ENCODE measurements at regions not wholly inside any gene's neighbourhood (a gene's known extent, or its start where the extent isn't known, plus 50 kb on each side); places are given as distances from the start of the nearest gene placed in this dataset.
A peak's percentile ranks its signal among the peaks of the same experiment; 100 is the strongest.
"Not testable (repeated sequence)": the region's sequence is repeated elsewhere in the genome, so short reads cannot be mapped to it uniquely, and the experiment has no call there.

- in situ Hi-C loops (cut with HindIII; ENCODE audit: low sequenced_read_pairs) = no loop called here
- no peak for DNase-seq (ENCODE audit: low spot score)
Observed at GRCh38 chr5:97554977-97555643, 372.1 kb upstream of the RIOK2 start.

DNA sequence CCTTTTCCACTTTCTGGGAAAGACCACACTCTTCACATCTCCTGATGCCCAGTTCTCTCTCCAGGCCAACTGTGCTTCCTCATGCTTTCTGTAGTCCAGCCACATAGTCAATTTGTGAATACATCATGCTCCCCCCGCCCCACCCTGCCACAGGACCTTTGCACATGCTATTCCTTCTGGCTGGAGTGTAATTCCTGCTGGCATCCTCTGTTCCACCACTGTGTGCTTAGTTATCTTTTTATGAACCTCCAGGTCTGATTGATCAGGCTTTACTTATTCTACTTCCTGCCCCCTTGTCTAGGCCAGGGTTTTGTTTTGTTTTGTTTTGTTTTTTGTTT is 372.6 kb upstream of the RIOK2 start:
- in situ Hi-C loops (cut with HindIII; ENCODE audit: low sequenced_read_pairs) = no loop called here
- no peak for DNase-seq (ENCODE audit: low spot score)

DNA sequence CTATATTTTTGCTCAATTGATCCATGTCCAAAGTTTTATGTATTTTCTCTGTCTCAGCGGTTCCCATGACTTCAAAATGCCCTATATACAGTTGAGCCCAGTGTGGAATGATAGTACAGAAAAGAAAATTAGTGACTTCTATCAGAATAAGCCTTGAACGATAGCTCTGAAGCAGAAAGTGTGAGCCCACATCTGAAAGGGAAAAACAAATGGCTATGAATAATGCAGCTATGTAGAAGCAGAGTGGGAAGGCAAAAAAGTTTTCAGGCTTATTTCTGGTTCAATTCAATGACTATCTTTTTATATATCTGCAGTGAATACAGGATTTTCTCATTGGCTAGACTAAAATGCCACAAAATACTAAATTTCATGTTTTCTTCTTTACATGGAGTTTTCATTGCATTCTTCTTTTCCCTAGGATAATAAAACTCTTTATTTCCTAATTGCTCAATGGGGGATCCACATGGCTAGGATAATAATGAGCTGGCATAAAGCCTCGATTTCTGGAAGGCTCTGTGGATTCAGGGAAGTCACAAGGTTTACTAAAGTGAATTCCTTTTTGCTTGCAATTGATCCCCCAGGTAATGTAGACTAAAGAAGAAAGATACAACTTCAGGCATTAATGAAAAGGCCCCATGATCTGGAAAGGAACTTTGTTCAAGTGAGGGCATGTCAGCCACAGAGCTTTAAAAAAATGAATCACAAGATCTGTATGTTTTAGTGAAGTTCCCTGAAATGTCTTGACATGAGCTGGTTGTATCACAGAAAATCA is 377.0 kb upstream of the RIOK2 start:
- in situ Hi-C loops (cut with HindIII; ENCODE audit: low sequenced_read_pairs) = no loop called here
- peak; percentile 3 for DNase-seq (ENCODE audit: low spot score)

DNA sequence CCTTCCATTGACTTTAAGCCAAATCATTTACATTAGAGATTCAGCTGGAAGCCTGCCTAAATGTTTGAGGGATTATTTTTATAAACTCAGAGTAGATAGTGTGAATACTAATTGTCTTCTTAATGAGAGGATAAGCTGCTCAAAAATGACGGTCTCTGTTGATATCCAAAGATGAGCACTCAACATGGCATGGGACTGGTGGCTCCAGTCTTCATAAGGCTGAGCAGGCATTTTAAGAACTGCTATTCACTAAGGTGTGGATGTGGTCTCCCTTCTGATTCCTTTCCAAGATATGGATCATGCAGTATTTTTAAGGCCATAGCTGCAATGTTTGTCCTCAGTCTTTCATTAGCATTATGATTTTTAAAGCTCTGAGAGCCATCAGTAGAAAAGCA is 377.5 kb upstream of the RIOK2 start:
- no peak for DNase-seq (ENCODE audit: low spot score)
- in situ Hi-C loops (cut with HindIII; ENCODE audit: low sequenced_read_pairs) = no loop called here

GRCh38 chr5:97563050-97563657 is 380.1 kb upstream of the RIOK2 start:
- DNase-seq (ENCODE audit: low spot score) = no peak

DNA sequence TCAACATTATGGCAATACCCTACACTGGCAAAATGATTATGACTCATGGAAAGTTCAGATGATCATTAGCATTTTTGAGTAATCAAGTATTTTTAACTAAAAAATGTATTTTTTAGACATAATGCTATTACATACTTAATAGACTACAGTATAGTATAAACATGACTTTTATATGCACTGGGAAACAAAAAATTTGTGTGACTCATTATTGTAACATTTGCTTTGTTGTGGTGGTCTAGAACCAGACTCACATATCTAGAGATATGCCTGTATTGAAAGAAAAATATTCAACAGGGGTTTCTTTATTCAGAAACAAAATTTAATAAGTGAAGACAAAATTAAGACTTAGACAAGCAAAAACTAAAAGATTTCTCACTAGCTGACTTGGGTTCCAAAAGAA is 385.3 kb upstream of the RIOK2 start:
- no peak for DNase-seq (ENCODE audit: low spot score)
- in situ Hi-C loops (cut with HindIII; ENCODE audit: low sequenced_read_pairs) = no loop called here

More at GRCh38 chr5:97563050-97563657, 380.1 kb upstream of the RIOK2 start:
- in situ Hi-C loops (cut with HindIII; ENCODE audit: low sequenced_read_pairs) = no loop called here

DNA sequence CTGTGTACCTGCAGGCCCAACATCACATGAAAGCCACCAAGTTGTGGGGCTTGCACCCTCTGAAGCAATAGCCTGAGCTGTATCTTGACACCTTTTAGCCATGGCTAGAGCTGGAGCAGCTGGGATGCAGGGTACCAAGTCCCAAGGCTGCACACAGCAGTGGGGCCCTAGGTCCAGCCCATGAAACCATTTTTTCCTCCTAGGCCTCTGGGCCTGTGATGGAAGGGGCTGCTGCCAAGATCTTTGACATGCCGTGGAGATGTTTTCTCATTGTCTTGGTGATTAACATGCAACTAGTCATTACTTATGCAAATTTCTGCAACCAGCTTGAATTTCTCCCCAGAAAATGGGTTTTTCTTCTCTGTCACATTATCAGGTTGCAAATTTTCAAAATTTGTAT is 387.2 kb upstream of the RIOK2 start:
- in situ Hi-C loops (cut with HindIII; ENCODE audit: low sequenced_read_pairs) = no loop called here
- DNase-seq (ENCODE audit: low spot score) = no peak

DNA sequence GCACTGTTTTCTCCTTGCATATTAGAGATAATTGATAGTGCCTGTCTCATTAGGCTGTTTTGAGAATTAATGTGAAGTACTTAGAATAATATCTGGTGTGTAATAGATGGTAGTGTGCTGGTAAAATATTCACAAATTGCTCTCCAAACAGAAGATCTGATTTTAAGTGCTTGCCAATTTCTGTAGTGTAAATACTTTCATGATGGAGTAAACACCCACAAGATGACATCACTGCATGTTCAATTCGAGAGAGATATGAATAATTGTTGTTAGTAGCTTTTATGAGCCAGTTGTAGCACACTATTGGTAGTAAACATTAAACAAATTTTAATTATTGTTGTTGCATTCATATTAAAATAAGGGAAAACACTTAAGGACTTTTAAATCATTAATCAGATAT is 392.3 kb upstream of the RIOK2 start:
- in situ Hi-C loops (cut with HindIII; ENCODE audit: low sequenced_read_pairs) = no loop called here
- no peak for DNase-seq (ENCODE audit: low spot score)

DNA sequence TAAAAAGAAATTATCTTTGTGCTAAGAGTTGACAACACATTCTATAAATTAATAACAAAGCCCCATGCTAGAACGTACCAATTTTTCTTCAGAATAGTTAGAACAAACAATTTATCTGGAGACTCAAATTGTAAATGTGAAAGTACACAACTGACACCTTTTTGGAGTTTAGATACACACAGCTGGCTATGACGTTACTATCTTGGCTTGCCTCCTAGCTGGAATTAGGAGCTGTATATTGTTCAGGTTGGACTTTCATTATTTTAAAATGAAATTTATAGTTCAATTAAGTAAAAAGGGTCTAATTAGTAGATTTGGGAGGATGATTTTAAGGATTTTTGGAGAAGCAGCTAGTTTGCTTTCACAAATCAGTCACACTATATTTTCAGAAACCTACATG is 393.9 kb upstream of the RIOK2 start:
- in situ Hi-C loops (cut with HindIII; ENCODE audit: low sequenced_read_pairs) = no loop called here
- DNase-seq (ENCODE audit: low spot score) = no peak

- in situ Hi-C loops (cut with HindIII; ENCODE audit: low sequenced_read_pairs); DNase-seq (ENCODE audit: low spot score): not testable (repeated sequence)
Observed at GRCh38 chr5:97579977-97580376, 396.9 kb upstream of the RIOK2 start.

DNA sequence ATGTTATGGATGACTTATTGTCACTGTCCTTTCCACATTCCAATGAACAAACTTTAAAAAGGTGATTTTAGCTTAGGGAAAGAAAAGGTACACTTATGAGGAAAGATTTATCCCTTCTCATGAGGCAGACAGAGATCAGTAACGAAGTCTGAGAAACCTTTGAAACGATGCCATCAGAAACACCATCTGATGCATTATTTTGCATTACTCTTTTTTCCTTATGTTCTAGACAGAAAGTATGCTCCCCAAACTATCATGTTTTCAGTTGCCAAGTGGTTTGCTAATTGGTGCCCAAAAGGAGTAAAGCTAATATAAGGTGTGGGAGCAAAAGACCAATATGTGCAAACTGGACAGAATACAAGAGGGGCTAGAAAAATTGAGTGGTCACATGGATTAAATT is 397.7 kb upstream of the RIOK2 start:
- in situ Hi-C loops (cut with HindIII; ENCODE audit: low sequenced_read_pairs) = no loop called here
- no peak for DNase-seq (ENCODE audit: low spot score)

GRCh38 chr5:97591781-97592180 is 408.7 kb upstream of the RIOK2 start:
- in situ Hi-C loops (cut with HindIII; ENCODE audit: low sequenced_read_pairs) = no loop called here
- no peak for DNase-seq (ENCODE audit: low spot score)

GRCh38 chr5:97600486-97600885 is 417.4 kb upstream of the RIOK2 start:
- in situ Hi-C loops (cut with HindIII; ENCODE audit: low sequenced_read_pairs) = no loop called here
- no peak for DNase-seq (ENCODE audit: low spot score)

DNA sequence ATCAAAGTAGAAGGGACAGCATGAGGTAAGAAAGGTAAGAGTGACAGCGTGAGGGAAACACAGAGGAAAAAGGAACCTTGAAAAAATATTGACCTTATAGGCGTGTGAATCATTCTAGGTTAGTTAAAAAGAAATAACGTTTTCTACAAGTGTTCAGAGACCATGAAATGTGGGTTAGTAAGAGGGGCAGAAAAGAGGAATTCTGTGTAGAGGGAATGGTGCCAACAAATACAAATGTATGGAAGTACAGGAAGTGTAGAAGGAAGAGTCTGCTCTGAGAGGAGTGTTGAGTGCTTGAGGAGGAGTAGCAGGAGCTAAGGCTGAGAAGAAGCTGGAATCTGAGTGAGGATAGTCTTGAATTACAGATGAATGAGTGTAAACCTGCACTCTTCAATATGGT is 418.6 kb upstream of the RIOK2 start:
- in situ Hi-C loops (cut with HindIII; ENCODE audit: low sequenced_read_pairs) = no loop called here
- DNase-seq (ENCODE audit: low spot score) = no peak

- in situ Hi-C loops (cut with HindIII; ENCODE audit: low sequenced_read_pairs) = no loop called here
- DNase-seq (ENCODE audit: low spot score) = no peak
Observed at GRCh38 chr5:97606531-97606930, 423.5 kb upstream of the RIOK2 start.

GRCh38 chr5:97608501-97608900 is 425.5 kb upstream of the RIOK2 start:
- DNase-seq (ENCODE audit: low spot score) = no peak
- in situ Hi-C loops (cut with HindIII; ENCODE audit: low sequenced_read_pairs) = no loop called here

GRCh38 chr5:97618721-97619120 is 435.7 kb upstream of the RIOK2 start:
- no peak for DNase-seq (ENCODE audit: low spot score)
- in situ Hi-C loops (cut with HindIII; ENCODE audit: low sequenced_read_pairs) = no loop called here

DNA sequence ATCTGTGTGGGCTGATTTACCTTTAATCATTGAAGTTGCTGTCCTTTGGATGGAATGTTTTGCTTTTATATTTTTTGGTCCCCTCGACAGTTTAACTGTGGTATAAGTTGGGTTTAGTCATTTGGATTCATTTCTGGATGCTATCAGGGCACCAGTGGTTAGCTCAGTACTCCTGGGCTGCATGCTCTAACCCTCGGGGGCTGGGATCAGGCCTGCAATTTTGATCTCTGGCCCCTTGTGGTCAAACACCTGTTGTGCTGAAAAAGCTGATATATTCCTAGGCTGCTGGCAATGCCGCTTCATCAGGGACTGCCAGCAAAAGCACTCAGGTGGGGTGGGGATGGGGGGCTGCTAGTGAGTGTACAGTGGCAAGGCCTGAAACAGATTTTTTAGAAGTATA is 440.4 kb upstream of the RIOK2 start:
- DNase-seq (ENCODE audit: low spot score) = no peak
- in situ Hi-C loops (cut with HindIII; ENCODE audit: low sequenced_read_pairs) = no loop called here

DNA sequence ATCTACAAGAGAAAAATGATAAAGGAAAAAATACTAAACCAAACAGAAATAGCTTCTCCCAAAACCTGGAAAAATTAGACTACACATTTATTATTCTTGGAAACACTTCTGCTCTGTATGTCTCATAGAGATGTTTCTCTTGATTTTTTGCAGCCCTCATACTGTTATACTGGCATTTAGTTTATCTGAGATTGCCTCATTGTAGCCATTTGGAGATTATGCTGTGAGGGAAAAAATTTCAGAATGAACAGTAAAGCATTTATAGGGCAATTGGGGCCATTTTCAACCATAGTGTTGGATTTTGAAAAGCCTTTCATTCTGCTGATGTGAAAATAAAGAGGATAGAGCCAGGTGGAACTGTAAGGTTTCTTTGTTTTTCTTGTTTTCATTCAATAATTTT is 441.8 kb upstream of the RIOK2 start:
- no peak for DNase-seq (ENCODE audit: low spot score)
- in situ Hi-C loops (cut with HindIII; ENCODE audit: low sequenced_read_pairs) = no loop called here

GRCh38 chr5:97627272-97627671 is 444.2 kb upstream of the RIOK2 start:
- in situ Hi-C loops (cut with HindIII; ENCODE audit: low sequenced_read_pairs) = no loop called here
- DNase-seq (ENCODE audit: low spot score) = no peak

DNA sequence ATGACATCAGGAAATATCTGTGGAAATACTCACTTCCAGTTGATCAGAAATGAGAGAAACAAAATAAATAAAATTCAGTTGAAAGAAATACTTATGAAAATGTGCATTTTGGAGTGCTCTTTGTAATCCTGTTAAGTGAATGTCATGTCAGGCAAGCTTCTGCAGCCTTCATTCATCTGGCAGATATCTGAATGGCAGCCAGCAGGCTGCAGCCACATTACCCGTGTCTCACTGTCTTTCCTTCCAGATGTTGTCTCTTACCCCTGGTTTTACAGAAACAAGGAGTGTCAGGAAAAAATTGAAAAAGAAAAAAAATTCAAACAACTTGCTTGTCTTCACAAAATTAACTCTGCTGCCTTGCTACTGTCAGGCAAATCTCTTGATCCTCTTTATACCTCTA is 445.0 kb upstream of the RIOK2 start:
- in situ Hi-C loops (cut with HindIII; ENCODE audit: low sequenced_read_pairs) = no loop called here
- no peak for DNase-seq (ENCODE audit: low spot score)
